ENCODE measurements at regions not wholly inside any gene's neighbourhood (a gene's known extent, or its start where the extent isn't known, plus 50 kb on each side); places are given as distances from the start of the nearest gene placed in this dataset.

DNA sequence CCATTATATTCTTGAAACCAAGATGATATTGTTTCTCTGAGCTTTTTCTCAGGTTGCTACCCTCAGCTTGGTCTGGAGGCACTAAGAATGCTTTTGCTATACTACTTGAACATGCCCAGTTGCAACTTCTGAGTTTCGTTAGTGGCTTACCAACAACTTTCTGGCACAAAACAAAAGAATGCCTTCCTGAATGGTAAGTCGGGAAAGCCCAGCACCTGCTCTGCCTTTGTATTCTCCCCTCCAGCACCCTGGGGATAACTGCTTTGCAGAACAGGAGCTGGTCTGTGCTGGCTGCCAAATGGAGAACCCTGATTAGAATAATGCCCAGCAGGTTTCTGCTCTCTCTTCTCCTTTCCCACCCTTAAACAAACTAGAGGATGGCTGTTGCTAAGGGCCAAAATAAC is 149.3 kb downstream of the TGFB2 start:
- peak; percentile 33 for DNase-seq (ENCODE audit: low read depth, low spot score)
- no peak overlapping the region for H3K4me3 ChIP-seq (ENCODE audit: low read depth, low read length)
- in situ Hi-C loops (cut with HindIII; ENCODE audit: low sequenced_read_pairs), result no loop called here
- TF ChIP-seq, protein P1, sequence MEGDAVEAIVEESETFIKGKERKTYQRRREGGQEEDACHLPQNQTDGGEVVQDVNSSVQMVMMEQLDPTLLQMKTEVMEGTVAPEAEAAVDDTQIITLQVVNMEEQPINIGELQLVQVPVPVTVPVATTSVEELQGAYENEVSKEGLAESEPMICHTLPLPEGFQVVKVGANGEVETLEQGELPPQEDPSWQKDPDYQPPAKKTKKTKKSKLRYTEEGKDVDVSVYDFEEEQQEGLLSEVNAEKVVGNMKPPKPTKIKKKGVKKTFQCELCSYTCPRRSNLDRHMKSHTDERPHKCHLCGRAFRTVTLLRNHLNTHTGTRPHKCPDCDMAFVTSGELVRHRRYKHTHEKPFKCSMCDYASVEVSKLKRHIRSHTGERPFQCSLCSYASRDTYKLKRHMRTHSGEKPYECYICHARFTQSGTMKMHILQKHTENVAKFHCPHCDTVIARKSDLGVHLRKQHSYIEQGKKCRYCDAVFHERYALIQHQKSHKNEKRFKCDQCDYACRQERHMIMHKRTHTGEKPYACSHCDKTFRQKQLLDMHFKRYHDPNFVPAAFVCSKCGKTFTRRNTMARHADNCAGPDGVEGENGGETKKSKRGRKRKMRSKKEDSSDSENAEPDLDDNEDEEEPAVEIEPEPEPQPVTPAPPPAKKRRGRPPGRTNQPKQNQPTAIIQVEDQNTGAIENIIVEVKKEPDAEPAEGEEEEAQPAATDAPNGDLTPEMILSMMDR (IDR thresholded peaks at IDR 0.05; ENCODE audit: low read depth, low read length), result no peak

GRCh38 chr1:218495931-218496330 is 150.8 kb downstream of the TGFB2 start:
- TF ChIP-seq, protein P1 (IDR thresholded peaks at IDR 0.05; ENCODE audit: low read depth, low read length), result no peak
- H3K4me3 ChIP-seq (ENCODE audit: low read depth, low read length), result no peak overlapping the region
- in situ Hi-C loops (cut with HindIII; ENCODE audit: low sequenced_read_pairs), result no loop called here
- no peak for DNase-seq (ENCODE audit: low read depth, low spot score)

GRCh38 chr1:218496561-218496960 is 151.4 kb downstream of the TGFB2 start:
- H3K4me3 ChIP-seq (ENCODE audit: low read depth, low read length), result no peak overlapping the region
- TF ChIP-seq, protein P1 (IDR thresholded peaks at IDR 0.05; ENCODE audit: low read depth, low read length), result no peak
- in situ Hi-C loops (cut with HindIII; ENCODE audit: low sequenced_read_pairs), result no loop called here
- peak; percentile 98 for DNase-seq (ENCODE audit: low read depth, low spot score)

DNA sequence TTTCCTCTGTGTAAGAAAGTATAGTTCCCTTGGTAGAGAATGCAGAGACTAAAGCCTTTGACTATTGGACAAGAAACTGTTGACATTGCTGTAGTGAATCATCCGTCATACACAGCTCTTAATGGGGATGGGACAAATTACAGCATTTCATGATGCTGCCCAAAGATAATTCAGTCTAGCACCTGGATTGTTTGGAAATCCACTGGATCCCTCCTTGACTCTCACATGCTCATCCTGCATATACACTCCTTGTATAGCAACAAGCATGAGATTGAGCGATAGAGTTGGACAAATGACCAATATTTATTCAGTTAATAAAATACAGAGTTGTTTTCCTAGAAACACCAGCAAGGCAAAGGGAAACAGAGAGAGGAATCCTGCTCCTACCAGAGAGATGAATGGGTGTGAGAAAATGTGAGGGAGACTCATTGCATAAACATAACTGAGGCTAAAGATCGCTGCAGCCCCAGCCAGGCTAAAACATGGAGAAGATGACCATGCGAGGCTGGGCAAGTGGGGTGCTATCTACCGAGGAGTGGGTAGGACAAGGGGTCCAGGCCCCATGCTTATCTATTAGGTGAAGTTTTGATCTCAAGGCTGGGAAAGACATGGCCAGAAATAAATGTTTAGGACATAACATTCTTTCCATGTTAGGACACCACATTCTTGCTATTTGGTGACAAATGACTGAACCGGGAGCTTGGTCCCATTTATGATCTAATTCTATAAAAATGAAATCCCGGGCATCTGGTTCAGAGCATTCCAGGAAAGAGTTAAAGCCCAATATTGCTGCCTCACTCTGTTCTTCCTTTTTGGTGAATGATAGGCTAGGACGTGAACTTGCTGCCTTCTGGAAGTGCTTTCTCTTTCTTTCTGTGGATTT is 153.2 kb downstream of the TGFB2 start:
- in situ Hi-C loops (cut with HindIII; ENCODE audit: low sequenced_read_pairs), result no loop called here
- peak overlapping the region; percentile 36 for H3K4me3 ChIP-seq (ENCODE audit: low read depth, low read length)
- TF ChIP-seq, protein P1 (IDR thresholded peaks at IDR 0.05; ENCODE audit: low read depth, low read length), result no peak
- DNase-seq (ENCODE audit: low read depth, low spot score), result peak; percentile 81

DNA sequence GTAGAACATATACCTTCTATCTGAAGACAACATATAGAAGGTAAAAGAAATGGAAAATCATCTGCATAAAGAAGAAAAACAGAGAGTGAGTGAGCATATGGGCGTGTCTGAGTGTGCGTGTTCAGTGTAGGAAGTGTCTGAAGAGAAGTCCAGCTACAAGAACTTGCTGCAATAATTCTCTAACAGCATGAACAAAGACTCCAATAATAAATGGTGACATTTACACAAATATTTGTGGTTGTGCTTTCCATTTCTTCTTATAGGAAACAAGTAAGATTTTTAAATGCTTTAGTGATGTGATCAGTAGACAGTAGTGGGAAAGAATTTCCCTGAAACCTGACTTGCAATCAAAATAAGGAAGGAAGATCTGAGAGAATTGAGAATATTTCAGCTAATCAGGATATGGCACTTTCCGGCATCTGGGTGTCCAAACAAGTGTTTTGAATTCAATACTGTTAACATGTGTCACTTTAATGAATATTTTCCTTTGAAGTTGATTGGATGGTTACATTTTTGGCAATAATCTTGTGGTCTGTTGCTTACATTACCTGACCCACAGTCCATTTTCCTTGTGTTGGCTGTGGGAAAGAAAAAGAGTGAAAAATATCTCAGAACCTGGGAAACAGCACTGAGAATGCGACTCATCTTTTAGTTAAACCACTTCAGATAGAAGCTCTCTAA is 154.0 kb downstream of the TGFB2 start:
- peak overlapping the region; percentile 36 for H3K4me3 ChIP-seq (ENCODE audit: low read depth, low read length)
- peak; percentile 92 for DNase-seq (ENCODE audit: low read depth, low spot score)
- TF ChIP-seq, protein P1 (IDR thresholded peaks at IDR 0.05; ENCODE audit: low read depth, low read length), result no peak
- in situ Hi-C loops (cut with HindIII; ENCODE audit: low sequenced_read_pairs), result no loop called here

- TF ChIP-seq, protein P1 (IDR thresholded peaks at IDR 0.05; ENCODE audit: low read depth, low read length), result no peak
- in situ Hi-C loops (cut with HindIII; ENCODE audit: low sequenced_read_pairs), result no loop called here
- no peak overlapping the region for H3K4me3 ChIP-seq (ENCODE audit: low read depth, low read length)
- no peak for DNase-seq (ENCODE audit: low read depth, low spot score)
Measured at GRCh38 chr1:218499911-218500310, 154.8 kb downstream of the TGFB2 start.

Data from astrocyte of the spinal cord (primary cell).